Neuronal stem cell (in vitro differentiated cells): ENCODE measurements at regions not wholly inside any gene's neighbourhood (a gene's known extent, or its start where the extent isn't known, plus 50 kb on each side); places are given as distances from the start of the nearest gene placed in this dataset.
"Not testable (repeated sequence)": the region's sequence is repeated elsewhere in the genome, so short reads cannot be mapped to it uniquely, and the experiment has no call there.

Source experiments
- DNase-seq: peaks from one replicate; pipeline ENCODE4 v3.0.0-alpha.2; 2013; ENCODE audit warnings: low spot score
- H2AFZ ChIP-seq: one replicate; pipeline ENCODE4 v1.6.1; 2013; ENCODE audit warnings: mild to moderate bottlenecking, low read length, inconsistent platforms
- H2AK5ac ChIP-seq: 2 replicates; pipeline ENCODE4 v1.6.1; 2013; ENCODE audit warnings: low read depth, mild to moderate bottlenecking, inconsistent platforms, low read length, moderate library complexity, mixed read lengths
- H2BK120ac ChIP-seq: 2 replicates; pipeline ENCODE4 v1.6.1; 2013; ENCODE audit warnings: low read depth, mild to moderate bottlenecking, inconsistent platforms, low read length, moderate library complexity, mixed read lengths
- H2BK12ac ChIP-seq: one replicate; pipeline ENCODE4 v1.6.1; 2013; ENCODE audit warnings: low read length, inconsistent platforms
- H2BK15ac ChIP-seq: 2 replicates; pipeline ENCODE4 v1.6.1; 2013; ENCODE audit warnings: mild to moderate bottlenecking, low read length, inconsistent platforms, mixed read lengths
- H2BK5ac ChIP-seq: one replicate; pipeline ENCODE4 v1.6.1; 2013; ENCODE audit warnings: inconsistent platforms, mild to moderate bottlenecking, low read length, moderate library complexity
- H3K14ac ChIP-seq: one replicate; pipeline ENCODE4 v1.6.1; 2013; ENCODE audit warnings: low read length, inconsistent platforms
- H3K18ac ChIP-seq: 2 replicates; pipeline ENCODE4 v1.6.1; 2013; ENCODE audit warnings: low read length, inconsistent platforms
- H3K23ac ChIP-seq: 2 replicates; pipeline ENCODE4 v1.6.1; 2013; ENCODE audit warnings: low read depth, mild to moderate bottlenecking, mixed read lengths, low read length, inconsistent platforms; ENCODE audit not compliant: poor library complexity
- H3K27ac ChIP-seq: replicated peaks from 3 replicates; pipeline ENCODE4 v1.5.1; 2013; ENCODE audit warnings: low read length, inconsistent platforms
- H3K27me3 ChIP-seq, 3 experiments: 2 replicates each; pipeline ENCODE4 v1.6.1; 2013; ENCODE audit warnings: low read length in 3 of 3, mild to moderate bottlenecking in 2 of 3, inconsistent platforms in 1 of 3, low read depth in 1 of 3, mixed read lengths in 1 of 3, moderate library complexity in 1 of 3; ENCODE audit not compliant: control insufficient read depth in 3 of 3, insufficient read depth in 3 of 3
- H3K36me3 ChIP-seq, 2 donors: replicated peaks in 1 of 2; 2 replicates each; pipeline ENCODE4 v1.6.1; 2013; ENCODE audit warnings: low read length in 2 of 2; ENCODE audit not compliant: control insufficient read depth in 2 of 2, insufficient read depth in 2 of 2
- H3K4ac ChIP-seq: 2 replicates; pipeline ENCODE4 v1.6.1; 2013; ENCODE audit warnings: inconsistent platforms, mild to moderate bottlenecking, low read length, moderate library complexity
- H3K4me1 ChIP-seq, 2 donors: 1 replicate in 1 of 2; 2 replicates in 1 of 2; pipeline ENCODE4 v1.6.1; 2013; ENCODE audit warnings: low read length in 2 of 2, low read depth in 1 of 2; ENCODE audit not compliant: control insufficient read depth in 2 of 2, insufficient read depth in 1 of 2
- H3K4me2 ChIP-seq: one replicate; pipeline ENCODE4 v1.6.1; 2013; ENCODE audit warnings: mild to moderate bottlenecking, low read length, inconsistent platforms; ENCODE audit not compliant: insufficient read depth, poor library complexity, severe bottlenecking
- H3K4me3 ChIP-seq, 2 donors: 2 replicates each; pipeline ENCODE4 v1.5.1; 2013; ENCODE audit warnings: low read length in 2 of 2, mild to moderate bottlenecking in 2 of 2, inconsistent platforms in 1 of 2, moderate library complexity in 1 of 2
- H3K79me1 ChIP-seq: one replicate; pipeline ENCODE4 v1.6.1; 2013; ENCODE audit warnings: low read depth, mild to moderate bottlenecking, inconsistent platforms, low read length, moderate library complexity
- H3K9ac ChIP-seq: one replicate; pipeline ENCODE4 v1.6.1; 2013; ENCODE audit warnings: mild to moderate bottlenecking, low read depth, low read length, inconsistent platforms; ENCODE audit not compliant: poor library complexity
- H3K9me3 ChIP-seq, 2 donors: replicated peaks in 1 of 2; 2 replicates each; pipeline versions ENCODE3 to v1.6.1; 2013; ENCODE audit warnings: low read length in 2 of 2, mild to moderate bottlenecking in 2 of 2, inconsistent platforms in 1 of 2, low read depth in 1 of 2, mixed read lengths in 1 of 2, moderate library complexity in 1 of 2; ENCODE audit not compliant: control insufficient read depth in 2 of 2, insufficient read depth in 1 of 2
- H4K8ac ChIP-seq: one replicate; pipeline ENCODE4 v1.6.1; 2013; ENCODE audit warnings: low read depth, mild to moderate bottlenecking, inconsistent platforms, low read length, moderate library complexity
- H4K91ac ChIP-seq: one replicate; pipeline ENCODE4 v1.6.1; 2013; ENCODE audit warnings: low read length, low read depth, mild to moderate bottlenecking, inconsistent platforms; ENCODE audit not compliant: poor library complexity
- WGBS, 2 donors: extraction: QIAGEN DNeasy Blood & Tissue Kit; methylation state at CpG; one replicate each; pipeline ENCODE4 v1.1.7; 2013; ENCODE audit warnings: missing lambda C conversion rate in 2 of 2, mixed read lengths in 1 of 2; ENCODE audit not compliant: insufficient read length in 2 of 2, insufficient replicate concordance in 1 of 2; ENCODE audit errors: extremely low coverage in 2 of 2; 5-methylcytosine and 5-hydroxymethylcytosine counted together

- Histone ChIP-seq H3K36me3 (no peaks in the 10 kb centered on the region), H3K4ac (no peak overlapping the region), H3K79me1 (no peaks in the 10 kb centered on the region), H3K9me3 (no peaks in the 10 kb centered on the region), H3K4me2 (no peak overlapping the region), H4K91ac (no peak overlapping the region), H4K8ac (no peak overlapping the region), H2AFZ (no peak overlapping the region), H3K27me3 (no peaks in the 10 kb centered on the region), H2BK12ac (no peak overlapping the region), H3K27ac (no peak overlapping the region), H3K14ac (no peak overlapping the region), H3K4me3 (no peak overlapping the region), H2AK5ac (no peak overlapping the region), H3K18ac (no peak overlapping the region), H3K4me1 (no peaks in the 10 kb centered on the region), H2BK5ac (no peak overlapping the region), H3K9ac (no peak overlapping the region), H2BK120ac (no peak overlapping the region), H2BK15ac (no peak overlapping the region), H3K23ac (no peak overlapping the region)
- WGBS, 2 donors, result no CpG with 5 or more reads among the region's 3 CpGs
- no peak for DNase-seq
Measured at GRCh38 chr5:152650413-152650812, 245.3 kb upstream of the NMUR2 start.

- H3K4me1 ChIP-seq, H3K9me3 ChIP-seq, H3K36me3 ChIP-seq, H3K4ac ChIP-seq, H3K18ac ChIP-seq, H3K27me3 ChIP-seq, H3K79me1 ChIP-seq, H2BK120ac ChIP-seq, H3K4me3 ChIP-seq, H3K14ac ChIP-seq, H2BK12ac ChIP-seq, H2AK5ac ChIP-seq, DNase-seq, H2BK5ac ChIP-seq, H3K23ac ChIP-seq, H4K91ac ChIP-seq, H3K9ac ChIP-seq, H2BK15ac ChIP-seq, H3K27ac ChIP-seq, H3K4me2 ChIP-seq: not testable (repeated sequence)
- Histone ChIP-seq H2AFZ (peak overlapping the region; percentile 74), H4K8ac (peak overlapping the region; percentile 96)
- WGBS, 2 donors, result no CpG with 5 or more reads among the region's 18 CpGs
Measured at GRCh38 chr5:152659470-152659869, 254.4 kb upstream of the NMUR2 start.

- DNase-seq, result no peak
- H3K14ac ChIP-seq, result no peak overlapping the region
- no peak overlapping the region for H2AFZ ChIP-seq
- H4K8ac ChIP-seq, result no peak overlapping the region
- no peak overlapping the region for H2BK5ac ChIP-seq
- H3K9me3 ChIP-seq, result no peaks in the 10 kb centered on the region
- no peak overlapping the region for H2BK120ac ChIP-seq
- H2BK12ac ChIP-seq, result no peak overlapping the region
- no peak overlapping the region for H3K4me2 ChIP-seq
- no peak overlapping the region for H2BK15ac ChIP-seq
- no CpG with 5 or more reads among the region's 1 CpG for WGBS, 2 donors
- H3K27ac ChIP-seq, result no peak overlapping the region
- no peak overlapping the region for H3K4me3 ChIP-seq
- H3K4ac ChIP-seq, result no peak overlapping the region
- H2AK5ac ChIP-seq, result no peak overlapping the region
- H3K9ac ChIP-seq, result no peak overlapping the region
- H3K79me1 ChIP-seq, result no peaks in the 10 kb centered on the region
- H3K27me3 ChIP-seq, result no peaks in the 10 kb centered on the region
- H3K36me3 ChIP-seq, result no peaks in the 10 kb centered on the region
- no peak overlapping the region for H3K23ac ChIP-seq
- H4K91ac ChIP-seq, result no peak overlapping the region
- no peaks in the 10 kb centered on the region for H3K4me1 ChIP-seq
- no peak overlapping the region for H3K18ac ChIP-seq
Measured at GRCh38 chr5:152673601-152674000, 268.5 kb upstream of the NMUR2 start.

- no peaks in the 10 kb centered on the region for H3K4me1 ChIP-seq
- no peak overlapping the region for H3K4me2 ChIP-seq
- H3K27ac ChIP-seq, result no peak overlapping the region
- no peak overlapping the region for H3K9ac ChIP-seq
- no peaks in the 10 kb centered on the region for H3K27me3 ChIP-seq
- no peak for DNase-seq
- H2BK120ac ChIP-seq, result no peak overlapping the region
- H3K9me3 ChIP-seq, result no peaks in the 10 kb centered on the region
- no peak overlapping the region for H3K23ac ChIP-seq
- no peak overlapping the region for H2AK5ac ChIP-seq
- no peak overlapping the region for H2BK15ac ChIP-seq
- H3K14ac ChIP-seq, result no peak overlapping the region
- H3K4ac ChIP-seq, result no peak overlapping the region
- no peak overlapping the region for H2BK12ac ChIP-seq
- no peak overlapping the region for H2AFZ ChIP-seq
- H3K4me3 ChIP-seq, result no peak overlapping the region
- H3K79me1 ChIP-seq, result no peaks in the 10 kb centered on the region
- H2BK5ac ChIP-seq, result no peak overlapping the region
- no CpG with 5 or more reads among the region's 1 CpG for WGBS, 2 donors
- no peak overlapping the region for H4K91ac ChIP-seq
- no peak overlapping the region for H4K8ac ChIP-seq
- H3K36me3 ChIP-seq, result no peaks in the 10 kb centered on the region
- no peak overlapping the region for H3K18ac ChIP-seq
Measured at GRCh38 chr5:152674403-152674802, 269.3 kb upstream of the NMUR2 start.
